SH-SY5Y (cell line): ENCODE measurements at regions not wholly inside any gene's neighbourhood (a gene's known extent, or its start where the extent isn't known, plus 50 kb on each side); places are given as distances from the start of the nearest gene placed in this dataset.

Experiments used
- GATA2 ChIP-seq: IDR thresholded peaks from 2 replicates; pipeline ENCODE4 v1.6.1; 2011; ENCODE audit warnings: mild to moderate bottlenecking, low read depth, low read length
- GATA3 ChIP-seq: IDR thresholded peaks from 2 replicates; pipeline ENCODE4 v1.6.1; 2011; ENCODE audit warnings: low read depth, mild to moderate bottlenecking, low read length, moderate library complexity

GRCh38 chr10:90352288-90352687, 505.6 kb downstream of the HTR7 start:
- TF ChIP-seq GATA3 (no peak), GATA2 (no peak)
